H1 (cell line): ENCODE measurements at regions not wholly inside any gene's neighbourhood (a gene's known extent, or its start where the extent isn't known, plus 50 kb on each side); places are given as distances from the start of the nearest gene placed in this dataset.

ENCODE experiments used
- GABPA ChIP-seq: IDR thresholded peaks from 2 replicates; pipeline ENCODE4 v1.6.1; 2011; ENCODE audit warnings: mild to moderate bottlenecking, low read length, moderate library complexity, borderline replicate concordance; ENCODE audit not compliant: insufficient read depth
- MAFK ChIP-seq: IDR thresholded peaks from 2 replicates; pipeline ENCODE4 v1.6.1; 2012; ENCODE audit warnings: low read depth, mild to moderate bottlenecking, improper control_type of control experiment, low read length
- RAD21 ChIP-seq, 2 experiments: IDR thresholded peaks in 1 of 2; conservative IDR thresholded peaks in 1 of 2; 2 replicates each; pipeline ENCODE4 v1.6.1; 2011; ENCODE audit warnings: low read depth in 2 of 2, low read length in 2 of 2, improper control_type of control experiment in 1 of 2, inconsistent platforms in 1 of 2, mild to moderate bottlenecking in 1 of 2, moderate library complexity in 1 of 2
- SAP30 ChIP-seq: fragments of 300-600 bp; sonication (generic); IDR thresholded peaks from 2 replicates; pipeline ENCODE4 v1.7.1; 2012; ENCODE audit warnings: low read length, moderate library complexity, mild to moderate bottlenecking, inconsistent platforms; ENCODE audit not compliant: insufficient read depth, insufficient replicate concordance
- SIN3A ChIP-seq, 2 experiments: IDR thresholded peaks in 1 of 2; conservative IDR thresholded peaks in 1 of 2; 2 replicates each; pipeline ENCODE4 v1.6.1; 2011 to 2012; ENCODE audit warnings: low read length in 2 of 2, improper control_type of control experiment in 1 of 2, low read depth in 1 of 2, mild to moderate bottlenecking in 1 of 2
- SP1 ChIP-seq: IDR thresholded peaks from 2 replicates; pipeline ENCODE4 v1.6.1; 2011; ENCODE audit warnings: low read depth, low read length
- SP2 ChIP-seq: IDR thresholded peaks from 2 replicates; pipeline ENCODE4 v1.6.1; 2012; ENCODE audit warnings: mild to moderate bottlenecking, low read length, inconsistent platforms
- YY1 ChIP-seq: IDR thresholded peaks from 2 replicates; pipeline ENCODE4 v1.6.1; 2011; ENCODE audit warnings: low read depth, mild to moderate bottlenecking, low read length
- TF ChIP-seq, protein P1 (sequence below), 3 experiments: IDR thresholded peaks; 1 replicate in 2 of 3; 2 replicates in 1 of 3; pipeline versions ENCODE4 v1.5.1 to v1.6.1; 2011; ENCODE audit warnings: low read length in 3 of 3, mild to moderate bottlenecking in 3 of 3, inconsistent platforms in 2 of 3, low read depth in 1 of 3, moderate library complexity in 1 of 3; ENCODE audit not compliant: insufficient read depth in 1 of 3; ENCODE audit errors: control extremely low read depth in 1 of 3

DNA sequence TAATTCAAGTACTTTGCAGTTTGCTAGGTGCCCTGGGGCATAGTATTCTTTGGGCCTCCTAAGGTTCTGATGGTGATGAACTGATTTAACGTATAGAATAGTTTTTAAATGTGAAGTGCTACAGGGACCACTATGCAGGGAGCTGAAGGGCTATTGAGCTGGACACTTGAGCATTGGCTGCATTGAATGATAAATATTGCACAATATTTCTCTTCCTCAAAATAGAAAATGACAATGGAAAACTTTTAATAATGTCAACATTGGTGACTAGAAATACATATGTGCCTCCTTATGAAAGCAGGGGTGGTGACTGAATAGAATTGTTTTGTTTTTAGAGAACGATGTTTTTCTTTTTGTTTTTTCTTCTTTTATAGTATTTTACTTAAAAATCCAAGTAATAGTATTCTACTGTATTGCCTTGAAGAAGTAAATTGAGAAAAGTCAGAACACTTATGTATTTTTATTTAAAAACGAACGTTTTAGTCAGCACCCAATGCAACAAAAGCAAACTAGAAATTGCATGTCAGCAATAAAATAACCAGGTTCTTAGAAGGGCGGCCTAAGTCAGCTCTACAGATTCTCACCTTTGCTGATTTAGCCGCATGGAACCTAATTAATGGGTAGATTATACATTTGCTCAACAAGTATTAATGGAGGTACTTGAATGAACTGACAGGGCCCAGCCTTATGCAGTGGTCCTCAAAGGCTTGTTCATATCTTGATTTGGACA lies 244.0 kb upstream of the KLF6 start:
- TF ChIP-seq RAD21 (IDR thresholded peaks at IDR 0.05 in 1 of 2, conservative IDR thresholded peaks at IDR 0.05 in 1 of 2; ENCODE audit: low read depth in 2 of 2, low read length in 2 of 2) = no peak
- TF ChIP-seq YY1 = no peak
- TF ChIP-seq SP1 = no peak
- no peak for TF ChIP-seq SP2
- TF ChIP-seq, protein P1, sequence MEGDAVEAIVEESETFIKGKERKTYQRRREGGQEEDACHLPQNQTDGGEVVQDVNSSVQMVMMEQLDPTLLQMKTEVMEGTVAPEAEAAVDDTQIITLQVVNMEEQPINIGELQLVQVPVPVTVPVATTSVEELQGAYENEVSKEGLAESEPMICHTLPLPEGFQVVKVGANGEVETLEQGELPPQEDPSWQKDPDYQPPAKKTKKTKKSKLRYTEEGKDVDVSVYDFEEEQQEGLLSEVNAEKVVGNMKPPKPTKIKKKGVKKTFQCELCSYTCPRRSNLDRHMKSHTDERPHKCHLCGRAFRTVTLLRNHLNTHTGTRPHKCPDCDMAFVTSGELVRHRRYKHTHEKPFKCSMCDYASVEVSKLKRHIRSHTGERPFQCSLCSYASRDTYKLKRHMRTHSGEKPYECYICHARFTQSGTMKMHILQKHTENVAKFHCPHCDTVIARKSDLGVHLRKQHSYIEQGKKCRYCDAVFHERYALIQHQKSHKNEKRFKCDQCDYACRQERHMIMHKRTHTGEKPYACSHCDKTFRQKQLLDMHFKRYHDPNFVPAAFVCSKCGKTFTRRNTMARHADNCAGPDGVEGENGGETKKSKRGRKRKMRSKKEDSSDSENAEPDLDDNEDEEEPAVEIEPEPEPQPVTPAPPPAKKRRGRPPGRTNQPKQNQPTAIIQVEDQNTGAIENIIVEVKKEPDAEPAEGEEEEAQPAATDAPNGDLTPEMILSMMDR (IDR thresholded peaks at IDR 0.05; ENCODE audit: control extremely low read depth in 1 of 3, insufficient read depth in 1 of 3, low read depth in 1 of 3, low read length in 3 of 3) = no peak
- TF ChIP-seq SAP30 = no peak
- no peak for TF ChIP-seq MAFK
- no peak for TF ChIP-seq SIN3A (conservative IDR thresholded peaks at IDR 0.05 in 1 of 2, IDR thresholded peaks at IDR 0.05 in 1 of 2; ENCODE audit: low read depth in 1 of 2, low read length in 2 of 2)
- no peak for TF ChIP-seq GABPA
